ENCODE measurements at regions not wholly inside any gene's neighbourhood (a gene's known extent, or its start where the extent isn't known, plus 50 kb on each side); places are given as distances from the start of the nearest gene placed in this dataset.

- no peaks in the 10 kb centered on the region for H3K27me3 ChIP-seq (ENCODE audit: control insufficient read depth in 3 of 3, insufficient read depth in 3 of 3, low read length in 2 of 3)
- H3K9me3 ChIP-seq (ENCODE audit: control insufficient read depth in 4 of 4, insufficient read depth in 3 of 4, low read length in 3 of 4): peaks cover 0 to under 1% (median 0%) of the 10 kb centered on the region in 4 donors
- 81 to 83% methylated on average over 1 of the region's 1 CpG for WGBS, 2 donors
- no peaks in the 10 kb centered on the region for H3K4me1 ChIP-seq (ENCODE audit: control insufficient read depth in 5 of 5, insufficient read depth in 5 of 5, low read length in 5 of 5)
- no peak overlapping the region for H3K27ac ChIP-seq (ENCODE audit: low read depth in 1 of 2, low read length in 1 of 2)
- no peak for TF ChIP-seq CTCF (IDR thresholded peaks at IDR 0.05; ENCODE audit: control extremely low read depth, extremely low read depth)
- ATAC-seq (ENCODE audit: insufficient read depth, low FRiP score) (no peak), DNase-seq (no peak)
- no peaks in the 10 kb centered on the region for H3K36me3 ChIP-seq (ENCODE audit: control insufficient read depth in 4 of 4, insufficient read depth in 4 of 4, low read length in 4 of 4)
- H3K4me3 ChIP-seq: no peak overlapping the region
- H3K9ac ChIP-seq (ENCODE audit: insufficient read depth in 1 of 2, low read length in 2 of 2): no peak overlapping the region
Observed at GRCh38 chr5:98581112-98581997, 192.1 kb upstream of the RGMB start.

- Histone ChIP-seq H3K9ac (ENCODE audit: insufficient read depth in 1 of 2, low read length in 2 of 2) (no peak overlapping the region), H3K27ac (ENCODE audit: low read depth in 1 of 2, low read length in 1 of 2) (no peak overlapping the region), H3K36me3 (ENCODE audit: control insufficient read depth in 4 of 4, insufficient read depth in 4 of 4, low read length in 4 of 4) (no peaks in the 10 kb centered on the region), H3K27me3 (ENCODE audit: control insufficient read depth in 3 of 3, insufficient read depth in 3 of 3, low read length in 2 of 3) (no peaks in the 10 kb centered on the region), H3K4me3 (no peak overlapping the region), H3K9me3 (ENCODE audit: control insufficient read depth in 4 of 4, insufficient read depth in 3 of 4, low read length in 3 of 4) (no peaks in the 10 kb centered on the region), H3K4me1 (ENCODE audit: control insufficient read depth in 5 of 5, insufficient read depth in 5 of 5, low read length in 5 of 5) (no peaks in the 10 kb centered on the region)
- DNase-seq (no peak), ATAC-seq (ENCODE audit: insufficient read depth, low FRiP score) (no peak)
- no peak for TF ChIP-seq CTCF (IDR thresholded peaks at IDR 0.05; ENCODE audit: control extremely low read depth, extremely low read depth)
- 88 to 90% methylated on average over 2 of the region's 2 CpGs for WGBS, 2 donors
Observed at GRCh38 chr5:98583586-98583985, 189.9 kb upstream of the RGMB start.

- no peak for ATAC-seq (ENCODE audit: insufficient read depth, low FRiP score)
- 62 to 64% methylated on average over 3 of the region's 3 CpGs for WGBS, 2 donors
- H3K27me3 ChIP-seq (ENCODE audit: control insufficient read depth in 3 of 3, insufficient read depth in 3 of 3, low read length in 2 of 3): no peaks in the 10 kb centered on the region
- no peaks in the 10 kb centered on the region for H3K36me3 ChIP-seq (ENCODE audit: control insufficient read depth in 4 of 4, insufficient read depth in 4 of 4, low read length in 4 of 4)
- no peak overlapping the region for H3K4me3 ChIP-seq
- no peak overlapping the region for H3K27ac ChIP-seq (ENCODE audit: low read depth in 1 of 2, low read length in 1 of 2)
- DNase-seq: no peak
- no peak for TF ChIP-seq CTCF (IDR thresholded peaks at IDR 0.05; ENCODE audit: control extremely low read depth, extremely low read depth)
- no peak overlapping the region for H3K9ac ChIP-seq (ENCODE audit: insufficient read depth in 1 of 2, low read length in 2 of 2)
- H3K9me3 ChIP-seq (ENCODE audit: control insufficient read depth in 4 of 4, insufficient read depth in 3 of 4, low read length in 3 of 4): peaks cover 0 to 1% (median 0%) of the 10 kb centered on the region in 4 donors
- no peaks in the 10 kb centered on the region for H3K4me1 ChIP-seq (ENCODE audit: control insufficient read depth in 5 of 5, insufficient read depth in 5 of 5, low read length in 5 of 5)
Observed at GRCh38 chr5:98585661-98586310, 187.7 kb upstream of the RGMB start.

Data from lung (tissue), 11 donors.